Activated B cell treated with CpG ODN at 0.5 μM for 24 hours (primary cell): ENCODE measurements at regions not wholly inside any gene's neighbourhood (a gene's known extent, or its start where the extent isn't known, plus 50 kb on each side); places are given as distances from the start of the nearest gene placed in this dataset.

ENCODE experiments used
- ATAC-seq: fragments of 200-7000 bp; cut with Tn5 transposase; one replicate; pipeline ENCODE4 v1.10.0; 2021; ENCODE audit warnings: low read depth, mild to moderate bottlenecking, moderate library complexity
- CTCF ChIA-PET: fragments of 350-600 bp; sonication (Branson Sonifier 250); formaldehyde crosslinking; loops from one replicate; lab custom pipeline; 2021; ENCODE audit warnings: antibody characterized with exemption; lab: Charles Lee
- POLR2A ChIA-PET: fragments of 350-600 bp; sonication (Branson Sonifier 250); formaldehyde crosslinking; loops from one replicate; lab custom pipeline; 2021; ENCODE audit warnings: antibody characterized with exemption; lab: Charles Lee
- DNase-seq: peaks from one replicate; pipeline ENCODE4 v3.0.0; 2022
- H3K27ac Mint-ChIP-seq: one replicate; pipeline ENCODE4 v1.8.0; 2020; ENCODE audit warnings: mixed read lengths
- H3K27me3 Mint-ChIP-seq: one replicate; pipeline ENCODE4 v1.8.0; 2021; ENCODE audit warnings: mixed read lengths
- H3K36me3 Mint-ChIP-seq: one replicate; pipeline ENCODE4 v1.8.0; 2021; ENCODE audit warnings: low read depth, mixed read lengths
- H3K4me1 Mint-ChIP-seq: one replicate; pipeline ENCODE4 v1.8.0; 2021; ENCODE audit warnings: mixed read lengths
- H3K4me3 Mint-ChIP-seq: one replicate; pipeline ENCODE4 v1.8.0; 2020; ENCODE audit warnings: mild to moderate bottlenecking, mixed read lengths
- H3K9me3 Mint-ChIP-seq: one replicate; pipeline ENCODE4 v1.8.0; 2020; ENCODE audit warnings: mixed read lengths
- CTCF ChIP-seq: fragments of 200-600 bp; IDR thresholded peaks from one replicate; pipeline ENCODE4 v1.8.0; 2022; ENCODE audit warnings: antibody characterized with exemption, mild to moderate bottlenecking
- intact Hi-C: fragments of 100-400 bp; cut with micrococcal nuclease; formaldehyde crosslinking; loops from one replicate; pipeline ENCODE4 v1.15.1; 2024

DNA sequence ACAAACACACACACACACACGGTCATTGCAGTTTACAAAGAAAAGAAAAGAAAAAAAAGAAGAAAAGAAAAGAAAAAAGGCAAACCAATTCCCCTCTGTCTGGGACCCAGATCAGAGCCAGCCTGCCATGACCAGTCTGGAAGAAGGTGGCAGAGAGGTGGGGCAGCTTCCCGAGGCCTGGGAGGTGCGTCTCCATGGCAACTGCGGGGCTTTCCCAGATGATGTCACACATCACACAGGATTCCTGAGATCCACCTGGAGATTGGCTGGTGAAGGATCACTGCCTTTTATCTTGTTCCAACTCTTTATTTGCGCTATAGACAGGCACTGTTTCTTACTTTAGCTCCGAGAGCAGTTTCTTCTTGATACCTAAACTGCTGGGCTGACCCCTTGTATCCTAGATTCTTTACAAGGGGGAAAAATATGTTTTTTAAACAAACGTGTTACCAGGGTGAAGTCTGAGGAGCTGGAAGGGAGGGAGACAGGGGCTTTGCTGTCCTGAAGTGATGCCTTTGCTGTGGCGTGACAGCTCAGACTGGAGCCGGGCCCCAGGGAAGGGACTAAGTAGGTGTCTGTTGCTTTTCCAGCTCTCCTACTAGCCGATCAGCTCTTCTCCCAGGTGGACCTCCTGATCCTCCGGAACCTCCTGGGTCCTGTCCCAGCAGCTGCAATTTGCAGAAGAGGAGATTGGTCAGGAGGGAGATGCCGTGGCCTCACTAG, 298.5 kb downstream of the KLF6 start:
- Mint-ChIP-seq H3K27me3 (no peaks in the 10 kb centered on the region), H3K4me1 (peaks cover 58% of the 10 kb centered on the region), H3K9me3 (peaks cover 19% of the 10 kb centered on the region), H3K36me3 (no peaks in the 10 kb centered on the region), H3K27ac (no peak overlapping the region), H3K4me3 (peak overlapping the region; percentile 6)
- intact Hi-C loops: loop anchor here (5.0 to 10.0 kb wide), 2 partner anchors 528 to 846 kb away; no protein-coding TSS in a partner anchor
- TF ChIP-seq CTCF: no peak
- ChIA-PET POLR2A (interaction anchor here (0.6 to 0.9 kb wide), 2 partner anchors 31 to 299 kb away, joined by 3 read pairs; partner anchors contain the start of gene KLF6), CTCF (no interaction called here)
- ATAC-seq (no peak), DNase-seq (no peak)

- DNase-seq (no peak), ATAC-seq (peak; percentile 60)
- peak overlapping the region; percentile 81 for H3K4me3 Mint-ChIP-seq
- H3K9me3 Mint-ChIP-seq: peaks cover 19% of the 10 kb centered on the region
- no peaks in the 10 kb centered on the region for H3K27me3 Mint-ChIP-seq
- no peaks in the 10 kb centered on the region for H3K36me3 Mint-ChIP-seq
- ChIA-PET POLR2A (interaction anchor here (1.0 to 3.0 kb wide), 9 partner anchors 13 to 646 kb away, joined by 3 to 34 read pairs (median 13); partner anchors contain the start of gene KLF6), CTCF (interaction anchor here (0.6 to 1.0 kb wide), 3 partner anchors 13 to 273 kb away, joined by 3 read pairs; no protein-coding TSS in a partner anchor)
- intact Hi-C loops: loop anchor here (1.0 to 10.0 kb wide), 4 partner anchors 276 to 847 kb away; no protein-coding TSS in a partner anchor
- peak overlapping the region; percentile 87 for H3K27ac Mint-ChIP-seq
- no peak for TF ChIP-seq CTCF
- peaks cover 58% of the 10 kb centered on the region for H3K4me1 Mint-ChIP-seq
Observed at GRCh38 chr10:3485057-3485686, 299.8 kb downstream of the KLF6 start.

DNA sequence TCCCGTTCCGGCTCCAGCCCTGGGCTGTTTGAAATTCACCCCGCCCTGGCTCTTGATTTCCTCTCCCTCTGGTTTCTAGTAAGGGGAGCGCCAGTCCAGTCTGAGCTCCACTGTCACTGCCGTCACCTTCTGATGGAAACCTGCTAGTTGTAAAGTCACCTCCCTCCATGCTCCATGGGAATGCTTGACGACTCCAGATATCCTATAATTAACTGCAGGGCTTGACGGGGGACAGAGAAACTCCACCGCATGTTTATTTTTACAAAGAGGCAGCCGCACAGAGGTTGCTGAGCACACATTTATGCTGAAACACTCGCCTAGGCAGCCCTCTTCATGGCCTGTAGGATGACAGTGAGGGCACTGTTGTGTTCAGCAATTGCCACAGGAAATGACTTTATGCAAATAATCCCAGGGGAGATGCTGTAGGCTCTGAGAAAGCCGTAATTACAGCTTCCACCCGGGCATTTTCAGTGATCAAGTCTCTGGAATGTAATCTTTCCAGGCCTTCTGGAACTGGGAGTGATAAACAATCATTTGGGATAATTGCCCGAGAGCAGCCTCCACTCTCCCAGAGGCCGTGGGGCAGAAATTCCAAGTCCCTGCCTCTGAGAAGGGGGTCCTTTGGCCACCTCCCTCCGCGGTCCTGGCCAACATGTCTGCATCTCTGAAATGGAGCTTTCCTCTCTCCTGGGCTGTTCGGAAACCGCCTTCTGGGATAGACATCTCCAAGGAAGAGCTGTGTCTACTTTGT, 300.5 kb downstream of the KLF6 start:
- intact Hi-C loops: loop anchor here (1.0 to 10.0 kb wide), 7 partner anchors 12 to 848 kb away; no protein-coding TSS in a partner anchor
- H3K4me1 Mint-ChIP-seq: peaks cover 58% of the 10 kb centered on the region
- TF ChIP-seq CTCF: no peak
- no peak for DNase-seq
- H3K27me3 Mint-ChIP-seq: no peaks in the 10 kb centered on the region
- ChIA-PET POLR2A (interaction anchor here (0.5 to 3.0 kb wide), 12 partner anchors 12 to 647 kb away, joined by 3 to 34 read pairs (median 6); partner anchors contain the start of gene KLF6), CTCF (interaction anchor here (0.9 to 1.0 kb wide), 2 partner anchors 12 to 273 kb away, joined by 3 read pairs; no protein-coding TSS in a partner anchor)
- H3K4me3 Mint-ChIP-seq: peak overlapping the region; percentile 81
- no peaks in the 10 kb centered on the region for H3K36me3 Mint-ChIP-seq
- H3K9me3 Mint-ChIP-seq: peaks cover 14% of the 10 kb centered on the region
- ATAC-seq: peak; percentile 87
- H3K27ac Mint-ChIP-seq: peak overlapping the region; percentile 87

GRCh38 chr10:3482200-3482993, 302.6 kb downstream of the KLF6 start:
- Mint-ChIP-seq H3K9me3 (no peaks in the 10 kb centered on the region), H3K27ac (peak overlapping the region; percentile 9), H3K4me3 (peak overlapping the region; percentile 36), H3K36me3 (no peaks in the 10 kb centered on the region), H3K4me1 (peaks cover 67% of the 10 kb centered on the region), H3K27me3 (no peaks in the 10 kb centered on the region)
- intact Hi-C loops: loop anchor here (5.0 to 10.0 kb wide), 2 partner anchors 532 to 640 kb away; no protein-coding TSS in a partner anchor
- ChIA-PET CTCF (no interaction called here), POLR2A (no interaction called here)
- ATAC-seq (no peak), DNase-seq (no peak)
- no peak for TF ChIP-seq CTCF
